T-helper 17 cell (primary cell): ENCODE measurements at regions not wholly inside any gene's neighbourhood (a gene's known extent, or its start where the extent isn't known, plus 50 kb on each side); places are given as distances from the start of the nearest gene placed in this dataset.

Experiments used
- ATAC-seq: fragments of 150-1000 bp; cut with Tn5 transposase; 2 replicates; pipeline ENCODE4 v1.10.0; 2021; ENCODE audit warnings: mild to moderate bottlenecking, moderate library complexity
- DNase-seq, 3 donors: peaks; one replicate each; pipeline versions ENCODE4 v3.0.0 to v3.0.0-alpha.2; 2020 to 2021
- H3K9me3 ChIP-seq: one replicate; pipeline ENCODE4 v1.7.0; 2013; ENCODE audit warnings: low read length, mild to moderate bottlenecking; ENCODE audit not compliant: control insufficient read depth, poor library complexity, severe bottlenecking
- H3K27ac Mint-ChIP-seq: one replicate; pipeline ENCODE4 v1.8.0; 2022; ENCODE audit warnings: mild to moderate bottlenecking, moderate library complexity, mixed read lengths
- H3K27me3 Mint-ChIP-seq: one replicate; pipeline ENCODE4 v1.8.0; 2022; ENCODE audit warnings: mixed read lengths
- H3K36me3 Mint-ChIP-seq: one replicate; pipeline ENCODE4 v1.8.0; 2022; ENCODE audit warnings: low read depth, mixed read lengths
- H3K4me1 Mint-ChIP-seq: one replicate; pipeline ENCODE4 v1.8.0; 2022; ENCODE audit warnings: mild to moderate bottlenecking, mixed read lengths
- H3K4me3 Mint-ChIP-seq: one replicate; pipeline ENCODE4 v1.8.0; 2022; ENCODE audit warnings: mild to moderate bottlenecking, moderate library complexity, mixed read lengths

DNA sequence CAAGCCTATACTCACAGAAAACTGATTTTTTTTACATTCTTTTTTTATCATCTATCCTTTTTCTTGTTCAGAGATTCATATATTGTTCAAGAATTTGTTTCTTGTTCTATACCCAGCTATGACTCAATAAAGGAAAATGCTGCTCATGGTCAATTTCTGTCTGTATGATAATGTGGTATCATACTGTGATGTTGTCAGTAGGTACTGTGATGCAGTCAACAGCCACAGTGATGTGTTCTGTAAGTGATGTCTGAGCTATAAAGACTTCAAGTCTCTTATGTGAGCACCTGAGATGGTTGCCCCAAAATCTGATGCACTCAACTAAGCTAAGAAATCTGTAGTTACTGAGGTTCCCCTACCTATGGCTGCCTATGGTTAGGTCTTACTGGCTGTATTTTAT lies 294.2 kb upstream of the GRIN3A start:
- Mint-ChIP-seq H3K27ac (no peak overlapping the region), H3K4me3 (no peak overlapping the region), H3K4me1 (no peaks in the 10 kb centered on the region), H3K36me3 (no peaks in the 10 kb centered on the region), H3K27me3 (no peaks in the 10 kb centered on the region)
- no peak for ATAC-seq
- DNase-seq: no peak
- no peaks in the 10 kb centered on the region for H3K9me3 ChIP-seq

- H3K9me3 ChIP-seq: no peaks in the 10 kb centered on the region
- Mint-ChIP-seq H3K27ac (no peak overlapping the region), H3K4me3 (no peak overlapping the region), H3K27me3 (no peaks in the 10 kb centered on the region), H3K36me3 (no peaks in the 10 kb centered on the region), H3K4me1 (no peaks in the 10 kb centered on the region)
- ATAC-seq: no peak
- no peak for DNase-seq
These were observed 262.5 kb upstream of the GRIN3A start for GRCh38 chr9:102000956-102001355.

DNA sequence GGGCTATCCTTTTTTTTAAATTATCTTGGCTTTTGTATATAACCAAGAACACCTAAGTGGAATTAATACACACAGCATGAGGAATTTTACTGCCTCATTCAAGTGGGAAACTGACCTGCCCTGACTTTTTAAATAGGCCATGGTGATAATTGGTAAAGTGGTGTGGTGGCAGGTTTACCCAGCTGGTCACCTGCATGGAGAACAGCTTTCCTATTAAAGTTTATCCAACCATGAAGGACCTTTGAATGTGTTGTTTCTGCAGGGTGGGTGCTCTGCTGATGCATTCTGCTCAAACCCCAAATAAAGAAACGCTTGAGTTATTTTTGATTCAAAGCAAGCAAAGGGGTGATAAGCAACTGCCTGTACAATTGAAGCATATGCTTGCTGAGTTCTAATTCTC lies 261.0 kb upstream of the GRIN3A start:
- Mint-ChIP-seq H3K4me1 (no peaks in the 10 kb centered on the region), H3K27ac (no peak overlapping the region), H3K36me3 (no peaks in the 10 kb centered on the region), H3K4me3 (no peak overlapping the region), H3K27me3 (no peaks in the 10 kb centered on the region)
- no peak for DNase-seq
- ATAC-seq: no peak
- H3K9me3 ChIP-seq: no peaks in the 10 kb centered on the region

DNA sequence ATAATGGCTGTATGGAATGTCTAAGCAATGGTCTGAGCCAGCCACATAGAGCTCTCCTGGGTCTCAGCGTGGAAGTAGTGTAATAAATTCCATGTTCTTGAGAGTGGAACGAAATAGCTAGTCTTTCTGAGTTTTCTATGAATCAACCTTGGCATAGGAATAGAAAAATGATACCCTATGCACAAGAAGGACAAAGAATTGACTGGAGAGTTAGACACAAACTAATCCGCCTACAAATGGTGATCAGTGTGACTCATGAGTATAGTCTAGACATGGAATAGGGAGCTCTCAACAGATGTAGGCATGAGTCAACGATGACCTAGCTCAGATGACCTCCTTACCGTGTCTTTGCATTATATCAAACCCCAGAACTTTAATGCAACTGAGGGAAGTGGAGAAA lies 256.8 kb upstream of the GRIN3A start:
- no peak for DNase-seq
- H3K27ac Mint-ChIP-seq: no peak overlapping the region
- H3K36me3 Mint-ChIP-seq: no peaks in the 10 kb centered on the region
- no peaks in the 10 kb centered on the region for H3K4me1 Mint-ChIP-seq
- no peak overlapping the region for H3K4me3 Mint-ChIP-seq
- no peaks in the 10 kb centered on the region for H3K27me3 Mint-ChIP-seq
- ATAC-seq: no peak
- H3K9me3 ChIP-seq: no peaks in the 10 kb centered on the region

DNA sequence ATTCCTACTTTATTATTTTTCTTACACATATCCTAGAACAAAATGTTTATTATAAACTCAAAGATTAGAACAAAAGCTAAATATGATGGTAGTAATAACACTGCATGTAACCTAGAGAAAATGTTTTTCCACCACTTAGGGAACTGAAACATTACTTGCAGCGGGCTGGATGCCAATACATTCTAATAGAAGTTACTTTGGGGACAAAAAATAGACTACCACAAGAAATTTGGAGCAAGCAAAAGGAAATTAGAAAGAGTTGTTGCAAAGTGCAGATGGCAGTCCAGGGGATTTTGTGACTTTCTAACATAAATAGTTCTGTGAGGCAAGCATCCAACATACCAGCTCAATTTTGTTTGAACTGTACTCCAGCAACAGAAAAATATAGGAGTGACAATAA lies 255.3 kb upstream of the GRIN3A start:
- H3K27ac Mint-ChIP-seq: no peak overlapping the region
- no peak overlapping the region for H3K4me3 Mint-ChIP-seq
- H3K9me3 ChIP-seq: no peaks in the 10 kb centered on the region
- no peaks in the 10 kb centered on the region for H3K4me1 Mint-ChIP-seq
- H3K36me3 Mint-ChIP-seq: no peaks in the 10 kb centered on the region
- DNase-seq (no peak), ATAC-seq (no peak)
- no peaks in the 10 kb centered on the region for H3K27me3 Mint-ChIP-seq

DNA sequence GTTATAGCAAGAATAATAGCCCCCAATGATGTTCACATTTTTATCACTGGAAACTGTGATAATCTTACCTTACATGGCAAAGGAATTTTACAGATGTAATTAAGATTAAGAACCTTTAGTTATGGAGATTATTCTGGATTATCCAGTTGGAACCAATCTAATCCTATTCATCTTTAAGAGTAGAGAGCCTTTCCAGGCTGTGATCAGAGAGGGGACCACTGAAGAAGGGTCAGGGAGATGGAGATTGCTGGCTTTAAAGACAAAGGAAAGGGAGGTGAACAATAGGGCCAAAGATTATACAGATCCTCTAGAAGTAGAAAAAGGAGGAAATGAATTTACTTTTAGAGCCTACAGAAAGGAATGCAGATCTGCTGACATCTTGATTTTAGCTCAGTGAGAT lies 253.5 kb upstream of the GRIN3A start:
- H3K4me3 Mint-ChIP-seq: no peak overlapping the region
- no peaks in the 10 kb centered on the region for H3K36me3 Mint-ChIP-seq
- no peak overlapping the region for H3K27ac Mint-ChIP-seq
- no peak for DNase-seq
- H3K27me3 Mint-ChIP-seq: no peaks in the 10 kb centered on the region
- ATAC-seq: no peak
- H3K4me1 Mint-ChIP-seq: no peaks in the 10 kb centered on the region
- no peaks in the 10 kb centered on the region for H3K9me3 ChIP-seq

DNA sequence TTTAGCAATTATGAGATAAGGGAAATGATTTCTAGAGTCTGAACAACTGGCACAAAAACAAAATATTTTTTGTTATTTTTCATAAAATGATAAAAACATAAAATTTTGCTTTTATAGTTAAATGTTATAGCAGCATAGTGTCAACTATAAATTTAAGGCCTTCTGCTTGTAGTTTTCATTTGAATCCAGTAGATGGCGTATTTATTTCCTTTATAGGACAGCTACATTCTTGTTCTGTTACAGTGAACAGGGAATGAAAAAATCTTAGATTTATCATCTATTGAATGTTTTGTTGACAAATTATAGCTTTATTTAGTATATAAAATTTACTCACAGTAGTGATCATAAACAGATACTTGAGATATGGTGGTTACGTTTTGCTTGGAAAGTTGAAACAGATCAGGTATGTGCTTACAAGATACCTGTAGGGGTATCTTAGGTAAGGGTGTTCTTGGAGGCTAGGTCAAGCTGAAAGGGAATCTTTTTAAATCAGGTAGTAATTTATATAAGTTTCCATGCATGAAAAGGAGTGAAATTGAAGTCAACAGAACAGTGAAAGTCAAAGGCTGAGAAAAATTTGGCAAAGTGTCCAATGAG lies 239.3 kb upstream of the GRIN3A start:
- H3K9me3 ChIP-seq: no peaks in the 10 kb centered on the region

GRCh38 chr9:101970609-101971008 lies 232.2 kb upstream of the GRIN3A start:
- H3K9me3 ChIP-seq: no peaks in the 10 kb centered on the region
- Mint-ChIP-seq H3K36me3 (no peaks in the 10 kb centered on the region), H3K27ac (no peak overlapping the region), H3K4me3 (no peak overlapping the region), H3K4me1 (no peaks in the 10 kb centered on the region), H3K27me3 (no peaks in the 10 kb centered on the region)
- DNase-seq: no peak
- no peak for ATAC-seq

More for the DNA sequence above, 239.3 kb upstream of the GRIN3A start:
- no peak for DNase-seq
- Mint-ChIP-seq H3K36me3 (no peaks in the 10 kb centered on the region), H3K27ac (no peak overlapping the region), H3K27me3 (peaks cover 6% of the 10 kb centered on the region), H3K4me1 (peaks cover 4% of the 10 kb centered on the region), H3K4me3 (no peak overlapping the region)
- peak; percentile 40 for ATAC-seq

DNA sequence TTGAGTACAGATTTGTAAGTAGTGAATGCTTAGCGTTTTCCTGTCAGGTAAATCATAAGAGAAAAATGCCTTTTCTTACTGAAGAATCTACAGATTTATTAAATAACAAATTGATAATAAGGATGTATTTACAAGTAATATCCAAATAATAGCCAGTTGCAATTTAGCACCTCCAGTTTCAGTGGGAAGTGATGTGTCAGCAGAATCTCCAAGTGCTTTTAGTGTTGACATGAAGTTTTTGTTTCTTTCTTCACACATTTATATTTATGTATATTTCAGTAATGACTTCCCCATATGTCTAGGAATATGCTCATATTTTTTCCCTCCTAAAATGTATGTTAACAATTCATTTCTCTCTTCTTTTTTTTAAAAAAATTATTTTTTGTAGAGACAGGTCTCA lies 229.9 kb upstream of the GRIN3A start:
- Mint-ChIP-seq H3K4me3 (no peak overlapping the region), H3K27ac (no peak overlapping the region), H3K27me3 (no peaks in the 10 kb centered on the region), H3K36me3 (no peaks in the 10 kb centered on the region), H3K4me1 (no peaks in the 10 kb centered on the region)
- ATAC-seq: no peak
- no peaks in the 10 kb centered on the region for H3K9me3 ChIP-seq
- DNase-seq: no peak

DNA sequence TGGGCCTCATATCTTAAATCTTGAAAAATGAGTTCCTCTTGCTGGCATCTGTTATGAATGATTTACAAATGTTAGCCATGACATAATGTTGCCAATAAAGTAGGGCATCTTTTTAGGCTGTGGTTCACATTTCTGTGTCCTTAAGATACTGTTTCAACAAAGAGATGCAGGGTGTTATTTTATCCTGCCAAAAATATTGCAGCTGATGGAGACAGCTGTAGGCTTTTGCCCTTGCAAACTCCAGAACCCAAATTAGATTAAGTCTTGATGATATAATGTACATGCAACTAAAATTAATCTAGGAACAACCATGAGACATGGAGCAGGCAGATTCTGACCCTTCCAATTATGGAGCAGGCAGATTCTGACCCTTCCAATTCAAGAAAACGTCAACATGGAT lies 228.2 kb upstream of the GRIN3A start:
- H3K9me3 ChIP-seq: no peaks in the 10 kb centered on the region
- no peaks in the 10 kb centered on the region for H3K27me3 Mint-ChIP-seq
- no peak for ATAC-seq
- no peak overlapping the region for H3K27ac Mint-ChIP-seq
- no peak for DNase-seq
- H3K4me3 Mint-ChIP-seq: no peak overlapping the region
- H3K4me1 Mint-ChIP-seq: no peaks in the 10 kb centered on the region
- H3K36me3 Mint-ChIP-seq: no peaks in the 10 kb centered on the region

DNA sequence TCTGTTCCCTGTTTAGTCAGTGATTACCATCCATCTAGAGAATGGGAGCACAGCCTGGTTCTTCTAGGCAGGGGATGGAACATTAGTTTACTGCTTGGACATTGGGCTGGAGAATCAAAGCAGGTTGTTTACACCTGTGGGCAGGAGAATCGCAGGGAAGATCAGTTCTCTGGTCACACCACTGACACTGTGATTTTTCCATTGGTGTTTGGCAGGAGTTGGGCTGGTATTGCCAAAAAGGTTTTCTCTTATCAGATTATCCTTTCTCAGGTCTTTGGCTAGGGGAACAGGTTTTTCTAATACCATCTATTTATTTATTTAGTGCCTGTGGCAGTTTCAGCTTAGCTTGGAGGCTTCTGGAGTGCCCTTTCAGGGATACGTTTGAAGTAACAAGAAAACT lies 219.3 kb upstream of the GRIN3A start:
- Mint-ChIP-seq H3K36me3 (no peaks in the 10 kb centered on the region), H3K27me3 (no peaks in the 10 kb centered on the region), H3K4me1 (no peaks in the 10 kb centered on the region), H3K4me3 (no peak overlapping the region), H3K27ac (no peak overlapping the region)
- DNase-seq (no peak), ATAC-seq (no peak)
- H3K9me3 ChIP-seq: no peaks in the 10 kb centered on the region

DNA sequence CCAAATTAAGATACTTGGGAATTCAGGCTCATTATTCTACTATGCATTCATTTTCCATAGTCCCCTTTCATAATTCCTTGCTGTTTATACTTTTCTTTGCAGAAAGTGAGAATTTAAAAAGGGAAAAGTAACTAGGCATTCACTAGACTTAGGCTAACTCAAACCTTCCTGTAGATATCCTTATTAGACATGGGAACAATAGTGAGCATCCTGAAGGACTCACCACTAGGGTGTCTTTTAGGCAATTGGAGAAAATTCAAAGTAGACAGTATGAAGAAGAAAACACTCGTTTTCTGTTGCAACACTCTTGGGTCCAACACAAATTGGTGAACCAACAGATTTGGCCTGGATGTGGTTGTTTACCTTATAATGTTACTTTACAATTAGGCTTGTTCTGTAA lies 213.2 kb upstream of the GRIN3A start:
- no peaks in the 10 kb centered on the region for H3K27me3 Mint-ChIP-seq
- no peaks in the 10 kb centered on the region for H3K4me1 Mint-ChIP-seq
- H3K4me3 Mint-ChIP-seq: no peak overlapping the region
- no peak for DNase-seq
- H3K27ac Mint-ChIP-seq: no peak overlapping the region
- H3K9me3 ChIP-seq: no peaks in the 10 kb centered on the region
- ATAC-seq: no peak
- H3K36me3 Mint-ChIP-seq: no peaks in the 10 kb centered on the region

DNA sequence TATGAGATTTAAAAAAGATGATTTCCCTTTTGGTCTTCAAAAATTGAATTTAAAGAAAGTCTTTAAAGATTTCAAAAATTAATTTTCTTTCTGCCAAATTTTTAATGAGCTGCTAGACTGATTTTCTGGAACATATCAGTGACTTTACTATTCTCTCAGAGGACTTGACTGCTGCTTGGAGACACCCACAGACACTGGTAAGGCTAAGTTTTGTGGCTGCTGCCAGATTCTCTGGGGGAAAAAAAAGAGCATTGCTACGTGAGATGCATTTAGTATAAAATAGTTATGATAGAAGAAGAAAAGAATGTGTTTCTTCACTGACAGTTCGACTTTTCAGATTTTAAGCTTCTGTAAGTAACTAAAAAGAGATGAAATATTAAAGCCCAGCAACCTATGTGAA lies 193.3 kb upstream of the GRIN3A start:
- Mint-ChIP-seq H3K27me3 (no peaks in the 10 kb centered on the region), H3K4me1 (no peaks in the 10 kb centered on the region), H3K36me3 (no peaks in the 10 kb centered on the region), H3K4me3 (no peak overlapping the region), H3K27ac (no peak overlapping the region)
- DNase-seq: no peak
- no peak for ATAC-seq
- H3K9me3 ChIP-seq: no peaks in the 10 kb centered on the region

DNA sequence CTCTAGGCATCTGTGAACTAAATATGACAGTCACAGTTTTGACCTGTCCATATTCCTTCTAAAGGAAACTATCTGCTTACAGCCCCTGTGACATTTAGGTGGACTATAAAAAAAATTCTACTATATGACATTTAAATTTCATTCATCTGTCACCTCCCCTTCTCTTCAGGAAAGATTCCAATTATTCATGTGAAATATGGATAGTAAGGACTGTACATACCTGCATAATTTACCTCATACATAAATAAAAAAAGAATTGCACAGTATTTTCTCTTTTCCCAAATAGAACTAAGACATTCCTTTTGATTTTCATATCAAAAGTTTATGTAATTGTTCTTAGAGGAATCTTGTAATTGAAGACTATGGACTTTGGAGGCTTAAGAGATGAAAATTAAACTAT lies 192.3 kb upstream of the GRIN3A start:
- no peaks in the 10 kb centered on the region for H3K9me3 ChIP-seq
- ATAC-seq (no peak), DNase-seq (no peak)
- Mint-ChIP-seq H3K4me3 (no peak overlapping the region), H3K27me3 (no peaks in the 10 kb centered on the region), H3K36me3 (no peaks in the 10 kb centered on the region), H3K4me1 (no peaks in the 10 kb centered on the region), H3K27ac (no peak overlapping the region)

- Mint-ChIP-seq H3K4me1 (no peaks in the 10 kb centered on the region), H3K4me3 (no peak overlapping the region), H3K27me3 (no peaks in the 10 kb centered on the region), H3K36me3 (no peaks in the 10 kb centered on the region), H3K27ac (no peak overlapping the region)
- H3K9me3 ChIP-seq: no peaks in the 10 kb centered on the region
- no peak for DNase-seq
- no peak for ATAC-seq
These were observed 187.1 kb upstream of the GRIN3A start for GRCh38 chr9:101925498-101925897.
